Endothelial cell (in vitro differentiated cells): ENCODE measurements at regions not wholly inside any gene's neighbourhood (a gene's known extent, or its start where the extent isn't known, plus 50 kb on each side); places are given as distances from the start of the nearest gene placed in this dataset.

Experiments used
- DNase-seq: peaks from one replicate; pipeline ENCODE4 v3.0.0; 2021; ENCODE audit warnings: low spot score
- H3K27ac Mint-ChIP-seq: one replicate; pipeline ENCODE4 v1.8.0; 2021; ENCODE audit warnings: mixed read lengths, inconsistent platforms; ENCODE audit not compliant: unreplicated experiment
- H3K27me3 Mint-ChIP-seq: one replicate; pipeline ENCODE4 v1.8.0; 2021; ENCODE audit warnings: mild to moderate bottlenecking, moderate library complexity, mixed read lengths, inconsistent platforms; ENCODE audit not compliant: unreplicated experiment
- H3K36me3 Mint-ChIP-seq: one replicate; pipeline ENCODE4 v1.8.0; 2021; ENCODE audit warnings: mild to moderate bottlenecking, low read depth, mixed read lengths, inconsistent platforms; ENCODE audit not compliant: unreplicated experiment
- H3K4me1 Mint-ChIP-seq: one replicate; pipeline ENCODE4 v1.8.0; 2021; ENCODE audit warnings: mild to moderate bottlenecking, mixed read lengths, inconsistent platforms; ENCODE audit not compliant: unreplicated experiment
- H3K4me3 Mint-ChIP-seq: one replicate; pipeline ENCODE4 v1.8.0; 2021; ENCODE audit warnings: mild to moderate bottlenecking, mixed read lengths, inconsistent platforms; ENCODE audit not compliant: unreplicated experiment
- H3K9me3 Mint-ChIP-seq: one replicate; pipeline ENCODE4 v1.8.0; 2021; ENCODE audit warnings: mixed read lengths, inconsistent platforms; ENCODE audit not compliant: unreplicated experiment
- CTCF ChIP-seq: fragments of 200-600 bp; sonication (generic); IDR thresholded peaks from one replicate; pipeline ENCODE4 v1.5.0; 2021; ENCODE audit warnings: antibody characterized with exemption; ENCODE audit not compliant: unreplicated experiment

- Mint-ChIP-seq H3K36me3 (peaks cover 8% of the 10 kb centered on the region), H3K4me3 (no peak overlapping the region), H3K27ac (peak overlapping the region; percentile 48), H3K9me3 (no peaks in the 10 kb centered on the region), H3K4me1 (peaks cover 4% of the 10 kb centered on the region), H3K27me3 (no peaks in the 10 kb centered on the region)
- DNase-seq, result no peak
- TF ChIP-seq CTCF, result no peak
Observed at GRCh38 chrX:74242484-74243138, 61.4 kb upstream of the ZCCHC13 start.

GRCh38 chrX:74242050-74242449 is 61.9 kb upstream of the ZCCHC13 start:
- TF ChIP-seq CTCF, result no peak
- no peak overlapping the region for H3K4me3 Mint-ChIP-seq
- peak overlapping the region; percentile 67 for H3K27ac Mint-ChIP-seq
- no peak for DNase-seq
- no peaks in the 10 kb centered on the region for H3K9me3 Mint-ChIP-seq
- no peaks in the 10 kb centered on the region for H3K27me3 Mint-ChIP-seq
- peaks cover 8% of the 10 kb centered on the region for H3K36me3 Mint-ChIP-seq
- H3K4me1 Mint-ChIP-seq, result peaks cover 4% of the 10 kb centered on the region

GRCh38 chrX:74238771-74239170 is 65.2 kb upstream of the ZCCHC13 start:
- Mint-ChIP-seq H3K27me3 (no peaks in the 10 kb centered on the region), H3K27ac (no peak overlapping the region), H3K4me3 (no peak overlapping the region), H3K36me3 (peaks cover 8% of the 10 kb centered on the region), H3K9me3 (no peaks in the 10 kb centered on the region), H3K4me1 (peaks cover 4% of the 10 kb centered on the region)
- DNase-seq, result no peak
- no peak for TF ChIP-seq CTCF

- Mint-ChIP-seq H3K36me3 (no peaks in the 10 kb centered on the region), H3K9me3 (no peaks in the 10 kb centered on the region), H3K27ac (no peak overlapping the region), H3K4me1 (no peaks in the 10 kb centered on the region), H3K4me3 (no peak overlapping the region), H3K27me3 (no peaks in the 10 kb centered on the region)
- no peak for DNase-seq
- TF ChIP-seq CTCF, result no peak
Observed at GRCh38 chrX:74234818-74235217, 69.2 kb upstream of the ZCCHC13 start.

- no peak for DNase-seq
- Mint-ChIP-seq H3K4me3 (no peak overlapping the region), H3K36me3 (peaks cover 3% of the 10 kb centered on the region), H3K27ac (no peak overlapping the region), H3K27me3 (no peaks in the 10 kb centered on the region), H3K4me1 (no peaks in the 10 kb centered on the region), H3K9me3 (no peaks in the 10 kb centered on the region)
- TF ChIP-seq CTCF, result peak; percentile 35
Observed at GRCh38 chrX:74232859-74233258, 71.1 kb upstream of the ZCCHC13 start.
